A549 (cell line): ENCODE measurements at regions not wholly inside any gene's neighbourhood (a gene's known extent, or its start where the extent isn't known, plus 50 kb on each side); places are given as distances from the start of the nearest gene placed in this dataset.

Experiments used
- CTCF ChIP-seq: fragments of >200 bp; sonication (Bioruptor Twin); formaldehyde crosslinking; IDR thresholded peaks from 3 replicates; pipeline ENCODE4 v1.5.1; 2016
- POLR2A ChIP-seq: IDR thresholded peaks from 2 replicates; pipeline ENCODE4 v1.6.1; 2012; ENCODE audit warnings: mild to moderate bottlenecking, low read length
- RAD21 ChIP-seq, 2 experiments: fragments of >200 bp in 1 of 2; sonication (Bioruptor Twin) in 1 of 2; formaldehyde crosslinking in 1 of 2; IDR thresholded peaks in 1 of 2; conservative IDR thresholded peaks in 1 of 2; 2 replicates in 1 of 2; 3 replicates in 1 of 2; pipeline ENCODE4 v1.6.1; 2012 to 2018; ENCODE audit warnings: inconsistent platforms in 1 of 2

DNA sequence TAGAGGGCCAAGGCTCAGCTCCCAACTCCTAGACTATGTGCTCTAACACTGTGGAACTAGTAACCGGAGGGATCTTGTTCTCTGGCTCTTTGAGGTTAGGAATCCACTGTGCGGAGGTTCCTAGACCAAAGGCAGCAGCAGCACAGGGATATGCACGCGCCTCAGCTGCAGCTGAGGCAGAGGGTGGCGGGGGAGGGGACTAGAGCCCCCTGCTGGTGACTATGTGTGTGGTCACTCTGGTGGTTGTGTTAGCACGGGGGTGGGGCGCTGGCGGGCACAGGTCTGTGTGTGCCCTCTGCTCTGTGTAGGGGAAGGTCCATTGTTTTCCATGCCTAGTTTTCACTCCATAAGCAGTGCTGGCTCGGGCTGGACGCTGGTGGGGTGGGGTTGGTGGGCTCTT is 458.0 kb upstream of the IZUMO3 start:
- TF ChIP-seq CTCF (no peak), POLR2A (no peak), RAD21 (conservative IDR thresholded peaks at IDR 0.05 in 1 of 2, IDR thresholded peaks at IDR 0.05 in 1 of 2) (no peak)
